ENCODE measurements at regions not wholly inside any gene's neighbourhood (a gene's known extent, or its start where the extent isn't known, plus 50 kb on each side); places are given as distances from the start of the nearest gene placed in this dataset.

- TF ChIP-seq CHD7 (IDR thresholded peaks at IDR 0.05; ENCODE audit: insufficient replicate concordance, low read length), result no peak
- TF ChIP-seq GABPA (IDR thresholded peaks at IDR 0.05; ENCODE audit: borderline replicate concordance, insufficient read depth, low read length), result no peak
- no peak for TF ChIP-seq NRF1 (IDR thresholded peaks at IDR 0.05; ENCODE audit: low read depth, low read length)
- no peak for TF ChIP-seq HDAC2 (IDR thresholded peaks at IDR 0.05; ENCODE audit: borderline replicate concordance in 1 of 2, low read depth in 2 of 2, low read length in 2 of 2)
- no peak for TF ChIP-seq PHF8 (conservative IDR thresholded peaks at IDR 0.05; ENCODE audit: low read depth, low read length)
- TF ChIP-seq POLR2AphosphoS5 (IDR thresholded peaks at IDR 0.05; ENCODE audit: low read depth, low read length), result no peak
- TF ChIP-seq JUND (IDR thresholded peaks at IDR 0.05; ENCODE audit: low read length), result no peak
- TF ChIP-seq CHD2 (IDR thresholded peaks at IDR 0.05; ENCODE audit: low read length), result no peak
- TF ChIP-seq CEBPB (IDR thresholded peaks at IDR 0.05; ENCODE audit: low read depth, low read length), result no peak
- TF ChIP-seq JUN (IDR thresholded peaks at IDR 0.05; ENCODE audit: low read depth, low read length), result no peak
Observed at GRCh38 chr16:73193464-73193863, 145.5 kb upstream of the ZFHX3 start (continued).

Data from H1 (cell line).